ENCODE measurements at regions not wholly inside any gene's neighbourhood (a gene's known extent, or its start where the extent isn't known, plus 50 kb on each side); places are given as distances from the start of the nearest gene placed in this dataset.

GRCh38 chr21:28644762-28645161 is 347.9 kb downstream of the LTN1 start:
- 86 to 92% (median 91%) methylated on average over 1 of the region's 1 CpG for WGBS, 3 donors
- intact Hi-C loops (cut with DNase I), result no loop called here
- Histone ChIP-seq H3K36me3 (no peaks in the 10 kb centered on the region), H3K9me3 (no peaks in the 10 kb centered on the region), H3K4me3 (no peak overlapping the region), H3K27me3 (no peaks in the 10 kb centered on the region), H3K27ac (no peak overlapping the region), H3K4me1 (ENCODE audit: insufficient read depth) (no peaks in the 10 kb centered on the region)
- no peak for TF ChIP-seq EP300 (IDR thresholded peaks at IDR 0.05)
- no peak for TF ChIP-seq CTCF (IDR thresholded peaks at IDR 0.05)
- no peak for TF ChIP-seq POLR2A (IDR thresholded peaks at IDR 0.05)
- no peak for DNase-seq

- WGBS, 3 donors, result 95 to 96% (median 95%) methylated on average over 4 of the region's 4 CpGs
- Histone ChIP-seq H3K27ac (no peak overlapping the region), H3K27me3 (no peaks in the 10 kb centered on the region), H3K4me1 (ENCODE audit: insufficient read depth) (no peaks in the 10 kb centered on the region), H3K36me3 (no peaks in the 10 kb centered on the region), H3K4me3 (no peak overlapping the region), H3K9me3 (no peaks in the 10 kb centered on the region)
- no peak for DNase-seq
- intact Hi-C loops (cut with DNase I), result no loop called here
- TF ChIP-seq CTCF (IDR thresholded peaks at IDR 0.05) (no peak), EP300 (IDR thresholded peaks at IDR 0.05) (no peak), POLR2A (IDR thresholded peaks at IDR 0.05) (no peak)
Observed at GRCh38 chr21:28642891-28643290, 349.8 kb downstream of the LTN1 start.

- Histone ChIP-seq H3K4me3 (no peak overlapping the region), H3K4me1 (ENCODE audit: insufficient read depth) (no peaks in the 10 kb centered on the region), H3K36me3 (no peaks in the 10 kb centered on the region), H3K27me3 (no peaks in the 10 kb centered on the region), H3K9me3 (no peaks in the 10 kb centered on the region), H3K27ac (no peak overlapping the region)
- DNase-seq, result no peak
- intact Hi-C loops (cut with DNase I), result no loop called here
- no peak for TF ChIP-seq EP300 (IDR thresholded peaks at IDR 0.05)
- TF ChIP-seq CTCF (IDR thresholded peaks at IDR 0.05), result no peak
- TF ChIP-seq POLR2A (IDR thresholded peaks at IDR 0.05), result no peak
- WGBS, 3 donors, result 77 to 80% (median 79%) methylated on average over 1 of the region's 1 CpG
Observed at GRCh38 chr21:28641731-28642130, 350.9 kb downstream of the LTN1 start.

GRCh38 chr21:28640326-28640725 is 352.4 kb downstream of the LTN1 start:
- no peaks in the 10 kb centered on the region for H3K9me3 ChIP-seq
- intact Hi-C loops (cut with DNase I), result no loop called here
- H3K27me3 ChIP-seq, result no peaks in the 10 kb centered on the region
- DNase-seq, result no peak
- TF ChIP-seq POLR2A (IDR thresholded peaks at IDR 0.05) (no peak), CTCF (IDR thresholded peaks at IDR 0.05) (no peak), EP300 (IDR thresholded peaks at IDR 0.05) (no peak)
- H3K4me1 ChIP-seq (ENCODE audit: insufficient read depth), result no peaks in the 10 kb centered on the region
- no peak overlapping the region for H3K4me3 ChIP-seq
- no peak overlapping the region for H3K27ac ChIP-seq
- no peaks in the 10 kb centered on the region for H3K36me3 ChIP-seq
- 74 to 75% (median 75%) methylated on average over 5 of the region's 5 CpGs for WGBS, 3 donors

GRCh38 chr21:28639737-28640136 is 352.9 kb downstream of the LTN1 start:
- no peak overlapping the region for H3K27ac ChIP-seq
- WGBS, 3 donors, result 94 to 96% (median 95%) methylated on average over 1 of the region's 1 CpG
- no peaks in the 10 kb centered on the region for H3K9me3 ChIP-seq
- no peaks in the 10 kb centered on the region for H3K4me1 ChIP-seq (ENCODE audit: insufficient read depth)
- DNase-seq, result no peak
- H3K36me3 ChIP-seq, result no peaks in the 10 kb centered on the region
- no peaks in the 10 kb centered on the region for H3K27me3 ChIP-seq
- no peak for TF ChIP-seq CTCF (IDR thresholded peaks at IDR 0.05)
- TF ChIP-seq EP300 (IDR thresholded peaks at IDR 0.05), result no peak
- no peak for TF ChIP-seq POLR2A (IDR thresholded peaks at IDR 0.05)
- intact Hi-C loops (cut with DNase I), result loop anchor here in 1 of 4 donors (10.0 kb wide), 1 partner anchor 1615 kb away; no protein-coding TSS in a partner anchor
- H3K4me3 ChIP-seq, result no peak overlapping the region
